OCI-LY7 (cell line): ENCODE measurements at regions not wholly inside any gene's neighbourhood (a gene's known extent, or its start where the extent isn't known, plus 50 kb on each side); places are given as distances from the start of the nearest gene placed in this dataset.

ENCODE experiments used
- EZH2phosphoT487 ChIP-seq: fragments of 200-600 bp; sonication (generic); IDR thresholded peaks from 2 replicates; pipeline ENCODE4 v1.6.1; 2018; ENCODE audit warnings: low read depth, borderline replicate concordance, mild to moderate bottlenecking, mixed run types, antibody characterized with exemption, low read length, moderate library complexity, mixed read lengths
- TF ChIP-seq, protein P1 (sequence below): fragments of 200-600 bp; sonication (generic); conservative IDR thresholded peaks from 2 replicates; pipeline ENCODE4 v1.5.1; 2014; ENCODE audit warnings: mild to moderate bottlenecking, antibody characterized with exemption, low read length, moderate library complexity, mixed read lengths

DNA sequence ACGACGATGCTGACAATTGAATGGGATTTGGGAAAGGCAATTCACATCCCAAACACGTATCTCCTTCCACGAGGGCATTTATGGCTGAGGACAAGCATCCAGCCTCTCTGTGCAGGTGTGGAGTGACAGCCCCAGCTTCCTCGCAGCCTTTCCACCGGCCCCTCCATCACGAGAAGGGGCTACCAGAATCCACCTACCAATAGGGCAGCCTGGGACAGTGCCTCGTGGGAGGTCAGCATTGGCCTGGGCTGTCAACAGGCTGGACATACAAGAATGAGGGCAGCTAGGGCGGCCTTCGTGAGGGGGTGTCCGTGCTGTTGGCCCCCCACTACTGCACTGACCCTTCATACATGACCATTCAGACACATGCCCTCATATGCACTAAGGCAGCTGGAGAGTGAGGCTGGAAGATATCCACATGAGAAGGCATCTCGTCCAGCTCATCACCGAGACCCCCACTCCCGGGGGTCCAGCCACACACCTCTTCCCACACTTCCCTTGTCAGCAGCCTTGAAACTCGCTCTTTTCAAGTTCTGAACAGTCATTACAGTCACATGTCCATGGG is 81.0 kb upstream of the ADRA2C start:
- TF ChIP-seq, protein P1, sequence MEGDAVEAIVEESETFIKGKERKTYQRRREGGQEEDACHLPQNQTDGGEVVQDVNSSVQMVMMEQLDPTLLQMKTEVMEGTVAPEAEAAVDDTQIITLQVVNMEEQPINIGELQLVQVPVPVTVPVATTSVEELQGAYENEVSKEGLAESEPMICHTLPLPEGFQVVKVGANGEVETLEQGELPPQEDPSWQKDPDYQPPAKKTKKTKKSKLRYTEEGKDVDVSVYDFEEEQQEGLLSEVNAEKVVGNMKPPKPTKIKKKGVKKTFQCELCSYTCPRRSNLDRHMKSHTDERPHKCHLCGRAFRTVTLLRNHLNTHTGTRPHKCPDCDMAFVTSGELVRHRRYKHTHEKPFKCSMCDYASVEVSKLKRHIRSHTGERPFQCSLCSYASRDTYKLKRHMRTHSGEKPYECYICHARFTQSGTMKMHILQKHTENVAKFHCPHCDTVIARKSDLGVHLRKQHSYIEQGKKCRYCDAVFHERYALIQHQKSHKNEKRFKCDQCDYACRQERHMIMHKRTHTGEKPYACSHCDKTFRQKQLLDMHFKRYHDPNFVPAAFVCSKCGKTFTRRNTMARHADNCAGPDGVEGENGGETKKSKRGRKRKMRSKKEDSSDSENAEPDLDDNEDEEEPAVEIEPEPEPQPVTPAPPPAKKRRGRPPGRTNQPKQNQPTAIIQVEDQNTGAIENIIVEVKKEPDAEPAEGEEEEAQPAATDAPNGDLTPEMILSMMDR, result no peak
- no peak for TF ChIP-seq EZH2phosphoT487
